K562 (cell line): ENCODE measurements at regions not wholly inside any gene's neighbourhood (a gene's known extent, or its start where the extent isn't known, plus 50 kb on each side); places are given as distances from the start of the nearest gene placed in this dataset.

ENCODE experiments used
- ATAC-seq: fragments of 200-7000 bp; cut with Tn5 transposase; 3 replicates; pipeline ENCODE4 v1.9.1; 2020; ENCODE audit warnings: moderate library complexity
- BruUV-seq: library from RNA; stranded (reverse); fragments of 400-500 nt; replicated peaks from 2 replicates; lab custom pipeline; 2021; lab: Mats Ljungman, UMichigan
- CTCF ChIA-PET: fragments of 300-600 bp; formaldehyde crosslinking; extraction: SDS; loops from one replicate; lab custom pipeline; 2021; ENCODE audit warnings: low intra/inter-chr PET ratio; lab: Yijun Ruan, JAX
- POLR2A ChIA-PET: fragments of 300-600, 350-650 bp; sonication (Branson Sonifier 250); formaldehyde crosslinking; extraction: SDS; loops from one replicate; lab custom pipeline; 2021; ENCODE audit warnings: antibody characterized with exemption, inconsistent platforms; lab: Yijun Ruan, JAX
- DNase-seq, 4 experiments: peaks; one replicate each; pipeline versions ENCODE4 v3.0.0 to v3.0.0-alpha.2; 2011 to 2018; ENCODE audit warnings: low spot score in 3 of 4, mixed read lengths in 3 of 4; ENCODE audit errors: extremely low read depth in 1 of 4
- FAIRE-seq: peaks from 2 replicates; lab custom pipeline; 2011; peaks lifted over from hg19 to GRCh38; lab: Jason Lieb, UNC
- H2AFZ ChIP-seq: 2 replicates; pipeline ENCODE4 v1.6.0; 2011; ENCODE audit warnings: low read depth, low read length, control low read depth, inconsistent platforms
- H3K27ac ChIP-seq: fragments of 200-600 bp; 3 replicates; pipeline ENCODE4 v1.8.0; 2011; ENCODE audit warnings: low read depth, mild to moderate bottlenecking, control low read depth, inconsistent platforms, low read length, moderate library complexity, mixed read lengths; ENCODE audit errors: extremely low read depth
- H3K27me3 ChIP-seq, 2 experiments: fragments of 300-600 bp in 1 of 2; 2 replicates in 1 of 2; 3 replicates in 1 of 2; pipeline versions ENCODE4 v1.6.0 to v1.8.0; 2011; ENCODE audit warnings: inconsistent platforms in 2 of 2, low read length in 2 of 2, mild to moderate bottlenecking in 1 of 2, mixed read lengths in 1 of 2, moderate library complexity in 1 of 2; ENCODE audit not compliant: control insufficient read depth in 2 of 2, insufficient read depth in 2 of 2
- H3K36me3 ChIP-seq: fragments of 300-600 bp; 3 replicates; pipeline ENCODE4 v1.8.0; 2011; ENCODE audit warnings: mild to moderate bottlenecking, low read length, inconsistent platforms; ENCODE audit not compliant: control insufficient read depth, insufficient read depth
- H3K4me1 ChIP-seq, 2 experiments: fragments of 200-600 bp in 1 of 2; replicated peaks in 1 of 2; 2 replicates in 1 of 2; 3 replicates in 1 of 2; pipeline versions ENCODE4 v1.5.1 to v1.8.0; 2011; ENCODE audit warnings: inconsistent platforms in 2 of 2, low read length in 2 of 2, mild to moderate bottlenecking in 1 of 2, mixed read lengths in 1 of 2, moderate library complexity in 1 of 2; ENCODE audit not compliant: control insufficient read depth in 2 of 2, insufficient read depth in 2 of 2
- H3K4me2 ChIP-seq: 2 replicates; pipeline ENCODE4 v1.6.1; 2011; ENCODE audit warnings: low read length, control low read depth, inconsistent platforms, mixed read lengths; ENCODE audit not compliant: insufficient read depth
- H3K4me3 ChIP-seq: fragments of 200-600 bp; sonication (generic), shearing (Covaris generic); 2 replicates; pipeline ENCODE4 v1.5.1; 2016; ENCODE audit warnings: control low read depth, inconsistent platforms
- H3K79me2 ChIP-seq: fragments of 200-600 bp; 3 replicates; pipeline ENCODE4 v1.8.0; 2011; ENCODE audit warnings: low read length, inconsistent platforms; ENCODE audit not compliant: control insufficient read depth, insufficient read depth
- H3K9ac ChIP-seq, 2 experiments: 2 replicates each; pipeline versions ENCODE4 v1.6.0 to v1.6.1; 2011; ENCODE audit warnings: low read depth in 2 of 2, low read length in 2 of 2, control low read depth in 1 of 2, inconsistent platforms in 1 of 2, mild to moderate bottlenecking in 1 of 2, mixed read lengths in 1 of 2; ENCODE audit not compliant: insufficient read depth in 1 of 2
- H3K9me1 ChIP-seq: one replicate; pipeline ENCODE4 v1.6.0; 2011; ENCODE audit warnings: inconsistent platforms, mild to moderate bottlenecking, low read length, moderate library complexity; ENCODE audit not compliant: control insufficient read depth, insufficient read depth
- H3K9me3 ChIP-seq: replicated peaks from 2 replicates; pipeline ENCODE4 v1.5.1; 2011; ENCODE audit warnings: low read depth, low read length, inconsistent platforms; ENCODE audit not compliant: control insufficient read depth, insufficient read depth
- H4K20me1 ChIP-seq: replicated peaks from 2 replicates; pipeline ENCODE4 v1.6.1; 2011; ENCODE audit warnings: low read length, inconsistent platforms, mixed read lengths; ENCODE audit not compliant: control insufficient read depth, insufficient read depth
- CGGBP1 ChIP-seq: fragments of 250-450 bp; sonication (Bioruptor Pico); IDR thresholded peaks from 2 replicates; pipeline ENCODE4 v1.9.0; 2021; ENCODE audit warnings: mild to moderate bottlenecking
- HNRNPLL ChIP-seq: fragments of 200-400 bp; formaldehyde crosslinking; IDR thresholded peaks from 2 replicates; pipeline ENCODE4 v1.6.1; 2017; ENCODE audit warnings: low read length, low read depth, mild to moderate bottlenecking; ENCODE audit not compliant: poor library complexity, severe bottlenecking
- MCM5 ChIP-seq: fragments of 450-650 bp; IDR thresholded peaks from 2 replicates; pipeline ENCODE4 v1.6.1; 2016; ENCODE audit warnings: low read depth
- MXI1 ChIP-seq: IDR thresholded peaks from 2 replicates; pipeline ENCODE4 v1.6.1; 2011; ENCODE audit warnings: low read depth, mild to moderate bottlenecking, improper control_type of control experiment, low read length
- PTBP1 ChIP-seq: fragments of 200-400 bp; formaldehyde crosslinking; IDR thresholded peaks from 2 replicates; pipeline ENCODE4 v1.6.1; 2017; ENCODE audit warnings: low read depth, low read length
- RUNX1 ChIP-seq: sonication (generic); IDR thresholded peaks from 2 replicates; pipeline ENCODE4 v1.6.1; 2016; ENCODE audit warnings: antibody characterized with exemption, low read depth
- SNAPC5 ChIP-seq: fragments of 250-450 bp; sonication (Bioruptor Pico); IDR thresholded peaks from 2 replicates; pipeline ENCODE4 v1.8.0; 2021; ENCODE audit warnings: moderate library complexity, mild to moderate bottlenecking, inconsistent platforms
- ZBTB7A ChIP-seq: IDR thresholded peaks from 2 replicates; pipeline ENCODE4 v1.6.1; 2011; ENCODE audit warnings: low read depth, mild to moderate bottlenecking, low read length, moderate library complexity, borderline replicate concordance; ENCODE audit not compliant: control insufficient read depth
- ZNF165 ChIP-seq: fragments of 250-450 bp; sonication (Bioruptor Pico); IDR thresholded peaks from 2 replicates; pipeline ENCODE4 v1.4.0; 2020; ENCODE audit warnings: borderline replicate concordance
- ZNF77 ChIP-seq: fragments of 250-450 bp; sonication (Bioruptor Pico); IDR thresholded peaks from 2 replicates; pipeline ENCODE4 v1.5.0; 2020
- WGBS: fragments of 100-300 bp; shearing (Covaris generic); methylation state at CpG from one replicate; pipeline ENCODE4 v1.1.6; 2016; ENCODE audit warnings: low coverage, mixed read lengths; ENCODE audit not compliant: insufficient coverage; ENCODE audit errors: missing lambda C conversion rate; 5-methylcytosine and 5-hydroxymethylcytosine counted together
- in situ Hi-C: fragments of 300-500 bp; cut with MboI; formaldehyde crosslinking; loops from 4 replicates; pipeline ENCODE4 v1.15.0; 2018; ENCODE audit warnings: inconsistent platforms, mixed read lengths
- intact Hi-C: fragments of 100-400 bp; cut with micrococcal nuclease; formaldehyde crosslinking; loops from 2 replicates; pipeline ENCODE4 v1.14.2; 2022

DNA sequence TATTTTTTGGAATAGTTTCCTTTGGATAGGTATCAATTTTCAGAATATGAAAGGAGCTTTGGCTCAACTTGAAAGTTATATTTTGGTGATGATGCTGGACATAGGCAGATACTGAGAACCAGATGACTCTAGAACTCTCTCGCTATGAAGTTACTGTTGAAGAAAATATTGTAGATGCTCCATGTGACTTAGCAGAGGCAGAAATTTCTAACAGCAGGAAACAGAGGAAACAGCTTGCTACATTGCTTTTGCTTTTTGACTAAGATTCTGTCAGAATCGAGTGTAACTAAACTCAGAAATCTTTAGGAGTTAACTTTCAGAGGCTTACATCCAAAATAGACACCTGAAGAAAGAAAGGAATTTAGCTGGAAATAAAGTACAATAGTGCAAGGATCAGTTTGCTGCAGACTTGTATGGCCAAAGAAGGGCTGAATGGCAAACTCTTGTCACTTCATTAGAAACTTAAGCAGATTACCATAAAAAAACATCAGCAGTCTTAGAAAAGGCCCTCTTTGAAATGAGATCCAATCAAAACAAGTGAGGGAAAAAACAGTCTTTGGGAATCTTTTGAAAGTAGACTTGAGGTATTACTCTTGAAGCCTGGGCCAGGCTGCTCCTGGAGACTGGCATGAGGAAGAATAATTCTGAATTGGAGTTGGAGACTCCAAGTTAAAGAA is 911.8 kb downstream of the FSCB start:
- intact Hi-C loops (no loop called here), in situ Hi-C loops (no loop called here)
- no peaks in the 10 kb centered on the region for H4K20me1 ChIP-seq
- H3K27me3 ChIP-seq: no peaks in the 10 kb centered on the region
- no peak for ATAC-seq
- TF ChIP-seq RUNX1: no peak
- TF ChIP-seq ZNF165 (CRISPR knock-in tag): no peak
- no peak for TF ChIP-seq HNRNPLL
- TF ChIP-seq ZBTB7A: no peak
- no peak for TF ChIP-seq CGGBP1
- no peak for TF ChIP-seq MCM5
- TF ChIP-seq MXI1: no peak
- no peak for TF ChIP-seq PTBP1
- TF ChIP-seq ZNF77 (CRISPR knock-in tag): no peak
- TF ChIP-seq SNAPC5 (CRISPR knock-in tag): no peak
- FAIRE-seq: no peak
- H3K9ac ChIP-seq: no peak overlapping the region
- no peak overlapping the region for H3K27ac ChIP-seq
- WGBS: 0% methylated on average over 2 of the region's 2 CpGs
- no peaks in the 10 kb centered on the region for H3K9me3 ChIP-seq
- CTCF ChIA-PET: no interaction called here
- H3K9me1 ChIP-seq: no peaks in the 10 kb centered on the region
- H3K79me2 ChIP-seq: no peaks in the 10 kb centered on the region
- BruUV-seq: no TSS peak
- no peaks in the 10 kb centered on the region for H3K36me3 ChIP-seq
- no peaks in the 10 kb centered on the region for H3K4me1 ChIP-seq
- no peak overlapping the region for H3K4me2 ChIP-seq
- DNase-seq: no peak
- H2AFZ ChIP-seq: no peak overlapping the region
- POLR2A ChIA-PET: no interaction called here
- H3K4me3 ChIP-seq: no peak overlapping the region
